ENCODE measurements at regions not wholly inside any gene's neighbourhood (a gene's known extent, or its start where the extent isn't known, plus 50 kb on each side); places are given as distances from the start of the nearest gene placed in this dataset.

- no peak for TF ChIP-seq SMC3 (IDR thresholded peaks at IDR 0.05; ENCODE audit: low read length)
- TF ChIP-seq CTCF (CRISPR knock-in tag; IDR thresholded peaks at IDR 0.05), result no peak
- no peak for TF ChIP-seq ZNF773 (CRISPR knock-in tag; IDR thresholded peaks at IDR 0.05; ENCODE audit: borderline replicate concordance)
- TF ChIP-seq, protein P1, sequence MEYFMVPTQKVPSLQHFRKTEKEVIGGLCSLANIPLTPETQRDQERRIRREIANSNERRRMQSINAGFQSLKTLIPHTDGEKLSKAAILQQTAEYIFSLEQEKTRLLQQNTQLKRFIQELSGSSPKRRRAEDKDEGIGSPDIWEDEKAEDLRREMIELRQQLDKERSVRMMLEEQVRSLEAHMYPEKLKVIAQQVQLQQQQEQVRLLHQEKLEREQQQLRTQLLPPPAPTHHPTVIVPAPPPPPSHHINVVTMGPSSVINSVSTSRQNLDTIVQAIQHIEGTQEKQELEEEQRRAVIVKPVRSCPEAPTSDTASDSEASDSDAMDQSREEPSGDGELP (IDR thresholded peaks at IDR 0.05; ENCODE audit: borderline replicate concordance, low read depth), result no peak
- TF ChIP-seq ZNF354B (CRISPR knock-in tag; IDR thresholded peaks at IDR 0.05), result no peak
- no peak for TF ChIP-seq POLR2AphosphoS5 (IDR thresholded peaks at IDR 0.05; ENCODE audit: low read depth, low read length)
- no peak for TF ChIP-seq ZNF749 (CRISPR knock-in tag; IDR thresholded peaks at IDR 0.05; ENCODE audit: borderline replicate concordance)
- no peak for TF ChIP-seq ZBTB20 (CRISPR knock-in tag; IDR thresholded peaks at IDR 0.05; ENCODE audit: borderline replicate concordance, low read depth)
- no peak for TF ChIP-seq CEBPB (IDR thresholded peaks at IDR 0.05; ENCODE audit: borderline replicate concordance, low read depth, low read length)
Measured at GRCh38 chr13:75061909-75062308, 420.1 kb downstream of the TBC1D4 start.
